GM13976 (cell line): ENCODE measurements at regions not wholly inside any gene's neighbourhood (a gene's known extent, or its start where the extent isn't known, plus 50 kb on each side); places are given as distances from the start of the nearest gene placed in this dataset.

ENCODE experiments used
- DNase-seq: peaks from one replicate; pipeline ENCODE4 v3.0.0; 2012; ENCODE audit warnings: low spot score
- CTCF ChIP-seq: IDR thresholded peaks from 2 replicates; pipeline ENCODE4 v1.5.1; 2012; ENCODE audit warnings: borderline replicate concordance, mild to moderate bottlenecking; ENCODE audit not compliant: insufficient read depth; ENCODE audit errors: extremely low read depth, missing control alignments, control extremely low read depth
- in situ Hi-C: fragments of 300-500 bp; cut with MboI; formaldehyde crosslinking; loops from one replicate; pipeline ENCODE4 v1.12.0; 2022; ENCODE audit warnings: low sequenced_read_pairs, mixed read lengths, inconsistent platforms; ENCODE audit not compliant: unreplicated experiment

DNA sequence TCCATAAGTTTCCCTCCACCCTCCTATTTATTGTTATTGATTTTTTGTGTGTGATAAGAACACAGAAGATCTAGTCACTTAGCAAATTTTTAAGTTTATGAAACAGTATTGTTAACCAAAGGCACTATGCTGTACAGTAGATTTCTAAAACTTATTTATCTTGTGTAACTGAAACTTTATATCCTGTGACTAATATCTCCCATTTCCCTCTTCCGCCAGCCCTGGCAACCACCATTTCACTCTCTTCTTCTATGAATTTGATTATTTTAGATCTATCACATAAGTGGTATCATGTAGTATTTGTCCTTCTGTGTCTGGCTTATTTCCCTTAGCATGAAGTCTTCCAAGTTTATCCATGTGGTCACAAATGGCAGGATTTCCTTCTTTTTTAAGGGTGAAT is 144.3 kb upstream of the INHBA start:
- no peak for DNase-seq
- in situ Hi-C loops: no loop called here
- TF ChIP-seq CTCF: no peak

GRCh38 chr7:41842956-41843355 is 140.1 kb upstream of the INHBA start:
- in situ Hi-C loops: no loop called here
- no peak for DNase-seq
- no peak for TF ChIP-seq CTCF

GRCh38 chr7:41837916-41838315 is 135.0 kb upstream of the INHBA start:
- in situ Hi-C loops: no loop called here
- no peak for DNase-seq
- no peak for TF ChIP-seq CTCF

DNA sequence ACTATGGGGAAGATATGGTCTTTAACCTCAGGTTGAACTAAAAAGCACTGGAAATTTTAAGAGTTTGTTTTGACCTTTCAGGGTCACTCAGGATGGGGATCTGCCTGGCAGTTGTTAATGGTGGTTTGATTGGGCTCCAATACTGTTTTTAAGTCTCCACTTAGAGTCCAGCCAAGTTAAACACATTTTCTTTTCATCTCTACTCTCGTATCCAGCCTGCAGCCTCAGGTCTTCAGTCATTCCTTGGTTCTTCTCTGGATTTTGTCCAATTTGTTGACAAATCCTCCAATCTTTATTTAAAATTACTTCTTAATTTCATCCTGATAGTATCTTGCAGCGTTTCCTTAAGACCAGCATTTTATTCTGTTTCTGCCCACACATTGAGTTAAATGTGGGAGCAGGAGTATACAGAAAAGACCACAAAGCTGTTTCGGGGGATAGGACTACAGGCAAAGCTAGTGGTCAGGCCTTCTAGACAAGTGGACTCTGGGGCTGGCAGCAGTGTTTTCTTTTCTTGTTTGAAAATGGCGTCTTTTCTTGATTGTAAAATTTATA is 133.2 kb upstream of the INHBA start:
- DNase-seq: no peak
- in situ Hi-C loops: no loop called here
- TF ChIP-seq CTCF: no peak

- in situ Hi-C loops: no loop called here
- DNase-seq: no peak
- TF ChIP-seq CTCF: no peak
Measured at GRCh38 chr7:41834805-41835694, 132.2 kb upstream of the INHBA start.

- no peak for TF ChIP-seq CTCF
- no peak for DNase-seq
- in situ Hi-C loops: no loop called here
Measured at GRCh38 chr7:41832941-41833340, 130.1 kb upstream of the INHBA start.

GRCh38 chr7:41830271-41830670 is 127.4 kb upstream of the INHBA start:
- no peak for DNase-seq
- no peak for TF ChIP-seq CTCF
- in situ Hi-C loops: no loop called here
